ENCODE measurements at regions not wholly inside any gene's neighbourhood (a gene's known extent, or its start where the extent isn't known, plus 50 kb on each side); places are given as distances from the start of the nearest gene placed in this dataset.

DNA sequence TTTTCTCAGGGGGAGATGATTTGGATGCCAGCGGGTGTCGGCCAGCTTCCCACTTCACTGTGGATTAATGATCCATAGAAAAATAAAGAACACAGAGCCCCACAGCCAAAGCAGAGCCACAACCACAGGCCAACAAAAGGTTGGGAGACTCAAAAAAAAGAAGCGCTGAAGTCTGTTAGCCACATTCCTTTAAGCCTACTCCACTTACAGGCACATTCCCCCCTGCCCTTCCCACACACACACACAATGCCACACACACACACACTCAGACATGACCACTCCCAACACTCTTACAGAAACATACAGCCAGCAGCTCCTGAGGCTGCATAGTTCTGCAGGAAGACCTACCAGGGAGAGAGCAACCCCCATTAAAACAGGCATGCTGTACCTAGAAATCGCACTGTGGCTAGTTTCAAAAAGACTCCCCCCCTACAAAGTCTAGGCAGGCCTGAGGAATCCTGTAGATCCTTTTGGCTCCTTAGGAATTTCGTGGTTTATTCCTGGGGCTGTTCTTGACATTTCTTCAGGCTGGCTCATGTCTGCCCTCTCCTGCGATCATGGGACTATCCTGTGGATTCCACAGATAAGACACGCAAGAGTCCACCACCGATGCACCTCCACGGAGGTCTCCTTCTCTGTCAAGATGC lies 309.4 kb upstream of the TSPY4 start:
- H3K9ac ChIP-seq (replicated peaks in 1 of 4; ENCODE audit: extremely low read depth in 1 of 4, low read depth in 3 of 4, low read length in 3 of 4): no peak overlapping the region
- whole genome bisulfite sequencing, 2 experiments (ENCODE audit: extremely low coverage in 1 of 2, insufficient coverage in 1 of 2, insufficient read length in 1 of 2, insufficient replicate concordance in 2 of 2, low coverage in 1 of 2, low lambda C conversion rate in 2 of 2, missing lambda C conversion rate in 1 of 2): 83% methylated on average over 7 of the region's 9 CpGs; no CpG with 5 or more reads in 1 of the 2 experiments
- no peak overlapping the region for H3K23ac ChIP-seq (ENCODE audit: insufficient read length)
- no peak overlapping the region for H3K4ac ChIP-seq (replicated peaks; ENCODE audit: insufficient read length, low read depth, low read length)
- no peak overlapping the region for H2AK5ac ChIP-seq (ENCODE audit: low read depth, low read length)
- no peak overlapping the region for H3K18ac ChIP-seq (ENCODE audit: extremely low read depth, low read length)
- no peaks in the 10 kb centered on the region for H3K23me2 ChIP-seq (ENCODE audit: low read depth, low read length)
- H4K5ac ChIP-seq (ENCODE audit: insufficient read length, low read depth, low read length): no peak overlapping the region
- no peak overlapping the region for H4K8ac ChIP-seq (ENCODE audit: extremely low read depth, insufficient read depth, low read length)
- no peak overlapping the region for H2BK120ac ChIP-seq (replicated peaks; ENCODE audit: low read depth, low read length)
- peaks cover 12 to 43% of the 10 kb centered on the region in 2 experiments; a peak in 2 of 4 replicates for H3K9me3 ChIP-seq (ENCODE audit: insufficient read depth in 2 of 2, low read depth in 1 of 2, low read length in 1 of 2)
- ChIA-PET POLR2A (ENCODE audit: partially characterized antibody) (no interaction called here), CTCF (ENCODE audit: partially characterized antibody) (no interaction called here)
- no peak overlapping the region for H3K14ac ChIP-seq (ENCODE audit: insufficient read length)
- no peak overlapping the region for H2BK15ac ChIP-seq (ENCODE audit: low read length)
- TF ChIP-seq SIRT6 (IDR thresholded peaks at IDR 0.05; ENCODE audit: low read length): no peak
- no peak for TF ChIP-seq KDM5A (IDR thresholded peaks at IDR 0.05; ENCODE audit: low read length)
- TF ChIP-seq, protein P1, sequence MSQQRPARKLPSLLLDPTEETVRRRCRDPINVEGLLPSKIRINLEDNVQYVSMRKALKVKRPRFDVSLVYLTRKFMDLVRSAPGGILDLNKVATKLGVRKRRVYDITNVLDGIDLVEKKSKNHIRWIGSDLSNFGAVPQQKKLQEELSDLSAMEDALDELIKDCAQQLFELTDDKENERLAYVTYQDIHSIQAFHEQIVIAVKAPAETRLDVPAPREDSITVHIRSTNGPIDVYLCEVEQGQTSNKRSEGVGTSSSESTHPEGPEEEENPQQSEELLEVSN (IDR thresholded peaks at IDR 0.05): no peak
- TF ChIP-seq TAF7 (optimal IDR thresholded peaks at IDR 0.05; ENCODE audit: borderline replicate concordance, low read depth, low read length): no peak
- H3K4me2 ChIP-seq (ENCODE audit: insufficient read depth in 1 of 2, low read depth in 2 of 2, low read length in 2 of 2): no peak overlapping the region
- no peaks in the 10 kb centered on the region for H3K4me1 ChIP-seq (replicated peaks in 1 of 4; ENCODE audit: control insufficient read depth in 3 of 4, insufficient read depth in 4 of 4, low read length in 3 of 4)
- no peaks in the 10 kb centered on the region for H4K20me1 ChIP-seq (replicated peaks in 1 of 2; ENCODE audit: control insufficient read depth in 1 of 2, insufficient read depth in 2 of 2, low read length in 2 of 2)
- no peak overlapping the region for H4K91ac ChIP-seq (replicated peaks; ENCODE audit: insufficient read length, low read length)
- H2BK12ac ChIP-seq (ENCODE audit: low read depth, low read length): no peak overlapping the region
- H3K36me3 ChIP-seq (ENCODE audit: control insufficient read depth in 2 of 4, insufficient read depth in 4 of 4, low read length in 3 of 4): no peaks in the 10 kb centered on the region
- no peak overlapping the region for H2AFZ ChIP-seq (ENCODE audit: low read length)
- H3K79me1 ChIP-seq (ENCODE audit: low read depth, low read length): no peaks in the 10 kb centered on the region
- H3K27ac ChIP-seq (ENCODE audit: low read depth, low read length): no peak overlapping the region
- H3K56ac ChIP-seq (replicated peaks; ENCODE audit: insufficient read length, low read depth, low read length): no peak overlapping the region
- H3K27me3 ChIP-seq (replicated peaks in 1 of 4; ENCODE audit: control insufficient read depth in 3 of 4, extremely low read depth in 1 of 4, insufficient read depth in 3 of 4, low read length in 3 of 4): no peaks in the 10 kb centered on the region
- no peak overlapping the region for H2BK5ac ChIP-seq (ENCODE audit: low read depth, low read length)
- FAIRE-seq: no peak
- DNase-seq (ENCODE audit: low read depth in 1 of 2, low spot score in 2 of 2): no peak
- no peak overlapping the region for H3K4me3 ChIP-seq (ENCODE audit: extremely low read depth in 1 of 4, insufficient read depth in 2 of 4, low read depth in 3 of 4, low read length in 4 of 4)
- H2BK20ac ChIP-seq (ENCODE audit: low read length): no peak overlapping the region
- H3K79me2 ChIP-seq (ENCODE audit: control insufficient read depth in 1 of 2, insufficient read depth in 2 of 2, low read length in 2 of 2): no peaks in the 10 kb centered on the region
